NOMO-1 treated with DMSO at 0.1 percent for 48 hours (cell line): ENCODE measurements at regions not wholly inside any gene's neighbourhood (a gene's known extent, or its start where the extent isn't known, plus 50 kb on each side); places are given as distances from the start of the nearest gene placed in this dataset.

Experiments used
- DNase-seq: peaks from one replicate; lab custom pipeline; 2025; ENCODE audit not compliant: unreplicated experiment; lab: John Stamatoyannopoulos, UW

DNA sequence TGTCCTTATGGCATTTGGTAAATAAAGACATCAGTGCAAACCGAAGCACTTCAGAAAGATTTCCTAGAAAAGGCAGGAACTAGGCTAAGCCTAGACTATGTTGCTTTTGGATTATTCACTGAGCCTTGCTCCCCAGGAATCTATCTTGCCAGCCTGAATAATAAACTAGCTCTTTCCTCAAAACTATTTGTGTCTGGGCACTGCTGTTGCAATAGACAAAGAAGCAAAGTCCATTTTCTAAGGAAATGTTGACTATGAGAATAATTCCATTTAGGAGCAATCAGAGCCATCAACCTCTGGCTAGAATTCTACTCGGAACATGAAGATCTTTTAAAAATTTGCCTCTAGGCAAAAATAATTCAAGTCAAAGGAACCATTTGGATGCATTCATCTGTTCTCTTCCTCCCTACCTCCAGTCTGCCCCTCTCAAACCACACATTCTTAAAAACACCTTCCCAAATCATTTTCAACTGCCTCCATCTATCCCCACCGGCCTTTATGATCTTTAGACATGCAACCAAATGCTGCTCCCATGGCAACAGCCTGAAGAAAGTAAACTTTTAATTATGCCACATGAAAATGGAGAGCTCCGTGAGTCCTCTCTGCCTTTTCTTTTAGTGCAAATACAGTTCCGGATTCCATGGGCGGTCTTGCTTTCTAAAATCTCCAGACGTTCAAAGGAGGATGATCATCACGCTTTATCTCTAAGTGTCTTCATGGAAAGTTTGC is 61.5 kb upstream of the FZD10 start:
- DNase-seq: no peak

- no peak for DNase-seq
Observed at GRCh38 chr12:130101370-130101769, 60.9 kb upstream of the FZD10 start.

- DNase-seq: no peak
Observed at GRCh38 chr12:130102266-130102665, 60.0 kb upstream of the FZD10 start.

DNA sequence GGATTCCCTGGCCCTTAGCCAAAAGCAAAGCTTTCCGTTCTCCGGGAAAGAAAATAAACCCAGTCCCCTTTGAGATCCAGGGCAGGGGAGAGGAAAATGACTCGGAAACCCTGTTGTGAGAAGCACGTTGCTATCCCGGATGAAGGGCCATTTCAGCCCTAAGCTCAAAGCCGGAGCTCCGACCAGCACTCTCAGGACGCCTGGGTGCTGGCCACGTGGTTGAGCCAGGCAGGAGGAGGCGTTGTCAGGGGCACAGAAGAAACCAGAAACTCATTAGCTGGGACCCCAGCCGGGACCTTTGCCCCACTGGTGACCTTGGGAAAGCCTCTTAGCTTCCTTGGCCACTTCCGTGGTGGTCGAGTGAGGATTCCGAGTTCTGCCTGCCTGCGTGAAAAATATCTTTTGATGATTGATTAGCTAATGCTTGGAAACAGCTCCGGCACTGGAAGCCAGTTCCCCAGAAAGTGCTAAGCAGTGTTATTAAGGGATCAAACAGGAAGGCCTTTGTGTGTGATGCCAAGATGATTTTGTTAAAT is 57.6 kb upstream of the FZD10 start:
- no peak for DNase-seq

GRCh38 chr12:130109062-130109945 is 53.0 kb upstream of the FZD10 start:
- no peak for DNase-seq

- DNase-seq: no peak
Observed at GRCh38 chr12:130110914-130111313, 51.4 kb upstream of the FZD10 start.

- DNase-seq: no peak
Observed at GRCh38 chr12:130111965-130112496, 50.2 kb upstream of the FZD10 start.
